GM12892 (cell line): ENCODE measurements at regions not wholly inside any gene's neighbourhood (a gene's known extent, or its start where the extent isn't known, plus 50 kb on each side); places are given as distances from the start of the nearest gene placed in this dataset.
"Not testable (repeated sequence)": the region's sequence is repeated elsewhere in the genome, so short reads cannot be mapped to it uniquely, and the experiment has no call there.

Experiments used
- DNase-seq: peaks from one replicate; pipeline ENCODE4 v3.0.0; 2011; ENCODE audit not compliant: insufficient read length
- FAIRE-seq: peaks from 2 replicates; lab custom pipeline; 2011; peaks lifted over from hg19 to GRCh38; lab: Jason Lieb, UNC
- POLR2A ChIP-seq: IDR thresholded peaks from 2 replicates; pipeline ENCODE4 v1.6.1; 2011; ENCODE audit warnings: low read depth, low read length, control low read depth
- POLR2AphosphoS5 ChIP-seq: IDR thresholded peaks from 2 replicates; pipeline ENCODE4 v1.6.1; 2011; ENCODE audit warnings: low read depth, low read length, control low read depth
- TAF1 ChIP-seq: IDR thresholded peaks from 2 replicates; pipeline ENCODE4 v1.6.1; 2011; ENCODE audit warnings: low read depth, mild to moderate bottlenecking, control low read depth, low read length, borderline replicate concordance

DNA sequence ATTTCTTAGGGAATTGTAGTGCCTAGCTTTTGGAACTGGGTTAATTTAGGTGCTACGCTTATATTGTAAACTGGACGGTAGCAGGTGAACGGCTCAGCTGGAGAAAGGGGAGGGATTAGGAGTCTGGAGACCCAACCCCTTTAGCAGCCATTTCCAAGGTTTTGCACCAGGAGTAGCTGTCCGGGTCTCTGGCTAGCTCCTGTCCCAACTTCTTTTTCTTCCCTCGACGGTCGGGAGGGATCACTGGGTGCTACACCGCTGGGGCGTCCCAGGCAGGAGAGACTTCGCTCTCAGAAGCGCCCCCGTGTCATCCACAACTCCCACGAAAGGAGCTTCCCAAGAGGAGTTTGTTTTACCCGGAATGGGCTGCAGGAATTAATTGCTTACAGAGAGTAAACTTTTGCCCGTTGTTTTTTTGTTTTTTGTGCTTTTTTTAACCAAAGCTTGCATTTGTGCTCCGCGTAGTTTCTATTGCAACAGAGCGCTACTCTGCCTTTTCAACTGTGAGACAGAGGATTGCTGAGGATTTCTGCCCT, 1640.9 kb upstream of the C9orf72 start:
- FAIRE-seq, result no peak
- TF ChIP-seq POLR2A, result no peak
- TF ChIP-seq POLR2AphosphoS5, result no peak
- TF ChIP-seq TAF1, result no peak
- no peak for DNase-seq

DNA sequence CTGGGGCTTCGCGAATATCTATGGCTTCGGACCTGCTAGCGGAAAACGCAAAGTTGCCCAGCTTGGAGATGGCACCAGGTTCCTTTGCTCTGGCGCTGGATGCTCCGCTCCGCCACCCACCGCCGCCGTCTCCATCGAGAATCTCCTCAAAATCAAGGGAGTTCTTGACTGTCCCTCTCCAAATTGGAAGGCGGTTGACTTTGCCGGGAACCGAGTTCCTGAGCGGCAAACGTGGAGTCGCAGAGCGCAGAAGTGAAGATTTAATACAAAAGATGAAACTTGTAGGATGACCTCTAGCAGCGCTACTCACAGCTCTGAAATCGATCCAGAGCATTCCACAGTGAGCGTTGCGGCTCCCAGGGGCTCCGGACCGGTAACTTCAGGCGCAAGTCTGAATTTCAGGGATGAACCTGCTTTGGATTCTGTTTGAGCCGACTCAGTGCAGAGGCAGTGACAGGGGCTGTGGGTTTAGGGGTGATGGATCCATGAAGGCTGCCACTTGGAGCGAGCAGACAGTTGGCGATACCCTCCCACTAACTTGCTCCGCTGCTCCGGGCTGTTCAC, 1641.5 kb upstream of the C9orf72 start:
- DNase-seq, result no peak

DNA sequence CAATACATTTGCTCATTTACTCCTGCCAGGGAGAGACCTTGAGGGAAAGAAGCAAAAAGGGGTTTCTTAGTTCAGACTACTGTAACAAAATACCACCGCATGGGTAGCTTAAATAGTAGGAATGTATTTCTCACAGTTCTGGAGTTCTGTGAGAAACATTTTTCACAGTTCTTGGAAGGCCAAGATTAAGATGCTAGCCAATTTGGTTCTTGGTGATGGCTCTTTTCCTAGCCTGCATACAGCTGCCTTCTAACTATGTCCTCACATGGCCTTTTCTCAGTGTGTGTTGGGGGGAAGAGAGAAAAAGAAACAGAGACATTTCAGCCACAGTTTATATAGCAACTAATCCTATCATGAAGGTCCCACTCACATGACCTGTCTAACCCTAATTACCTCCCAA, 1644.7 kb upstream of the C9orf72 start:
- no peak for DNase-seq
- TF ChIP-seq POLR2A, result no peak
- TF ChIP-seq TAF1, result no peak
- TF ChIP-seq POLR2AphosphoS5, result no peak
- no peak for FAIRE-seq

More for the DNA sequence above, 1641.5 kb upstream of the C9orf72 start:
- TF ChIP-seq POLR2A, result no peak
- TF ChIP-seq POLR2AphosphoS5, result no peak
- TF ChIP-seq TAF1, result no peak
- no peak for FAIRE-seq

DNA sequence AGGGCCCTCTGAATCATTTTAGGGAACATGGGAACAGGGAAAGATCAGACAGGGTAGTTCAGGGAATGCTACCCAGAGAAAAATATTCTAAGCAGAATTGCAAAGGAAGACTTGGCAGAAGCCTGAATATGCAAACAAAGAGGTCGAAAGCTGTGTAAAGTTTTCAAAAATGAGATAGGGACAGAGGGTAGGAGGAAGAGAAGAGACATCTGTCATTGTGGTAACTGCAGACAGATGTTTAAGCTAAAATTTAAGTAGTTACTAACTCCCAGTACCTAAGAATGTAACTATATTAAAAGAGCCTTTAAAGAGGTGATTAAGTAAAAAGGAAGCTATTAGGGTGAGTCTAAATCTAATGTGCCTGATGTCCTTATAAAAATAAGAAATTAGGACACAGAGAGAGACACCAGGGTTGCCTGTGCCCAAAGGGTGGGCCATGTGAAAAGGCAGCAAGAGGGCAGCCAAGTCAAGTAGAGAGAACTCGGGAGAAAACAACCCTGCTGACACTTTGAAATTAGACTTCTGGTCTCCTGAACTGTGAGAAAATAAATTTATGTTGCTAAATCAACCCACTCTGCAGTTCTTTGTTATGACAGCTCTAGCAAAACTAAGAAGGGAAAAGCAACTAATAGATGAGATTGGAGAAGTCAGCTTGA, 1647.4 kb upstream of the C9orf72 start:
- DNase-seq (no peak), FAIRE-seq (no peak)

DNA sequence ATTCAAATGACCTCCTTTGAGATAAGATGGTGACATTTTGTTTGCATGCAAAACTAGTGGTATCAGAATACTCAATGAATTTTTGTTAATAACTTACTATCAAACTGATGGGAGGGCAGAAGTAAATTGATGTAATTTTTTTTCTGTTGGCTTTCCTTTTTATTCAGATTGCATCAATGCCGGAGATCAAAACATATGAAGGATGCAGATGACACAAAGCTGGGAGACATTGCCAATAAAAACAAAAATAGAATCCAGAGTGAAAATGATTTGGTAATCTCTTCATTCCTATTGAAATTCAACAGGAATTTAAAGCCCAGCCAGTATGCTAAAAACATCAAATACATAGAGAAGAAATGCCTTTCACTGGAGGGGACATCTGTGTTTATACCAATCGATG, 1655.3 kb upstream of the C9orf72 start:
- TF ChIP-seq POLR2AphosphoS5 (no peak), POLR2A (no peak), TAF1 (no peak)
- DNase-seq (no peak), FAIRE-seq (no peak)

More for the DNA sequence above, 1647.4 kb upstream of the C9orf72 start:
- no peak for TF ChIP-seq POLR2A
- TF ChIP-seq POLR2AphosphoS5, result no peak
- TF ChIP-seq TAF1, result no peak

DNA sequence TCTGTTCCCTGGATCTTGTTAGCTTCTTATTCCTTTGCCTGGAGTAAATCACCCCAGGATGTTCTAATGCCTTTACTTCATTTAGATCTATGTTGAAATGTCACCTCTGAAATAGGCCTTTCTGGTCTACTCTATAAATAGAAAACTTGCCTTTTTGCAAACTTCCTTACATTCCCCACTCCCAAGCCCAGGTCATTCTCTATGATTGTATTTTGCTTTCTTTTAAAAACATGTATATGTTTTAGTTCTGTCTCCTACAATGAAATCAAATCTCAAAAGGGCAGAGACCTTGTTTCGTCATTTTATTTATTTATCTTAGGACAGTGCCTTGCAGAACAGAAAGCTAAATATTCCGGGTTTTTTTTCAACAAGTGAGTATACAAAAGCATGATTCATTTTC, 1657.7 kb upstream of the C9orf72 start:
- FAIRE-seq (no peak), DNase-seq (no peak)
- TF ChIP-seq POLR2AphosphoS5, result no peak
- no peak for TF ChIP-seq TAF1
- no peak for TF ChIP-seq POLR2A

DNA sequence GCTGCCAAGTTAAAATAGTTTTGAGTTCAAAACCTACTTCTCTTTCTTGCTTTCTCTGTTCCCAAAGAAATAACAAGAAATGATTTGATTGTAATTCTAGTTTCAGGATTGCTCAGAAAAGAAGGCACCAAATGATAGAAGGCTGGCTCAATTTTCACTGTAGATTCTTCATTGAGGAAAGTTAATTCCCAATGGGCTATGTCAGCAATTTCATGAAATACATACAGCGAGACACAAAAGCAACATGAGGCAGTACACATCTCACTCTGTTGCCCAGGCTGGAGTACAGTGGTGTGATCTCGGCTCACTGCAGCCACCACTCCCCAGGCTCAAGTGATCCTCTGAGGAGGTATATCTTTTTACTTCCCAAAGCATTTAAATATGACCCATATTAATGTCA, 1659.9 kb upstream of the C9orf72 start:
- DNase-seq (no peak), FAIRE-seq (no peak)
- TF ChIP-seq POLR2A, result no peak
- no peak for TF ChIP-seq POLR2AphosphoS5
- no peak for TF ChIP-seq TAF1

DNA sequence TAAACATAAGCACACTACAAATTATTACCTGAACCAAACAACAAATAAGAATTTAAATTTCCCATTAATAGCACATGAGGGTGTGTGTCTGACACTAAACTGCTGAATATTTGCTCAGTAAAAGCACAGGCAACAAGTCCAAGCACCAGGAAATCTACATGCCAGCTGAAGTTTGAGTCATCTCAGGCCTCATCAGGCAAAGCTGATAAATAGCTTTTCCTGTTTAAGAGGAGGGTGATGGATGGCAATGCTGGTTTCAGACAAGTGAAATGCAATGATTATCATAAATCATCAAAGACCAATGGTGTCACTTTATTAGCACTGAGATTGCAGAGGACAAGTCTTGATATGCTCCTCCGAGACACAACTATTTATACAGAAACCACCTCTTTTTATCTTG, 1668.0 kb upstream of the C9orf72 start:
- FAIRE-seq (no peak), DNase-seq (no peak)
- TF ChIP-seq POLR2A (no peak), POLR2AphosphoS5 (no peak), TAF1 (no peak)

DNA sequence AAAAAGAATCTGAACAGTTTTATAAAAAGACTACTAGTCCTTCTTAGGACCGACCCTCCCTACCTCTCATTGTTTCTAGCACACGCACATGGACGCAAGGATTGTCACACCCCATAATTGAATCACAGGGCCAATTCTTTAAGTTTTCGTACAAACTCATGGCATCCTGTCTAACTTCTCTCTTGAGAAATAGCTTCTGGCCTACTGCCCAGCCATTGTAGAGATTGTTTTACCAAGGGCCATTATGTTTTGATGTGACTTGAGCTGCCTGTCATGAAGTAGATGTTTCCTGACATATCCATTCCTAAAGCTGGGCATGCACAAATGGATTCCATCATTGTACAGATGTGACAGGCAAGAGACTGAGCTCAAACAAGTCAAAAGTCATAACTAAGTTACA, 1672.1 kb upstream of the C9orf72 start:
- FAIRE-seq (no peak), DNase-seq (no peak)
- TF ChIP-seq TAF1, result no peak
- TF ChIP-seq POLR2A, result no peak
- no peak for TF ChIP-seq POLR2AphosphoS5

DNA sequence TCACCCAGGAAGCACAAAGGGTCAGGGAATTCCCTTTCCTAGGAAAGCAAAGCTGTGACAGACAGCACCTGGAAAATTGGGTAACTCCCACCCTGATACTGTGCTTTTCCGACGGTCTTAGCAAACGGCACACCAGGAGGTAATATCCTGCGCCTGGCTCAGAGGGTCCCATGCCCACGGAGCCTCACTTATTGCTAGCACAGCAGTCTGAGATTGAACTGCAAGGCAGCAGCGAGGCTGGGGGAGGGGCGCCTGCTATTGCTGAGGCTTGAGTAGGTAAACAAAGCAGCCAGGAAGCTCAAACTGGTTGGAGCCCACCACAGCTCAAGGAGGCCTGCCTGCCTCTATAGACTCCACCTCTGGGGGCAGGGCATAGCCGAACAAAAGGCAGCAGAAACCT, 1697.1 kb upstream of the C9orf72 start:
- not testable (repeated sequence) for DNase-seq, FAIRE-seq

DNA sequence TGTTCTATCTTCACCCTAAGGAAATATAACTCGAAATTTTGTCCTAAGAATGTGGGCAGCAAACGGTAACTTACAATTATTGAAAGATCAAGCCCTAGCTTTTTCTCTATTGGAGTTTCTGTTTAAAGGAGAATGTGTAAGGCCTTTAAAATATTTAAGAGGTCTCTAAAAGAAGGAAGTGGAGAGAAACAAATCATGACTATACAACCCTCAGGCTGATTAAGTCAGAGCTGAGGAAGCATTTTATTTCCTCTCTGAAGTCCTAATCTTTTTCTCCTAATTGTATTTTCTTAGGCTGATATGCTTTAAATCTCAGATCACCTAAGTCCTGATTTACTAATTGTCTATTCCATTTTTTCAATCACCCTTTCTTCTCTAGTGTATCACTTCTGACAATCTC, 1708.8 kb upstream of the C9orf72 start:
- no peak for DNase-seq
- TF ChIP-seq TAF1 (no peak), POLR2AphosphoS5 (no peak), POLR2A (no peak)
- FAIRE-seq, result no peak

DNA sequence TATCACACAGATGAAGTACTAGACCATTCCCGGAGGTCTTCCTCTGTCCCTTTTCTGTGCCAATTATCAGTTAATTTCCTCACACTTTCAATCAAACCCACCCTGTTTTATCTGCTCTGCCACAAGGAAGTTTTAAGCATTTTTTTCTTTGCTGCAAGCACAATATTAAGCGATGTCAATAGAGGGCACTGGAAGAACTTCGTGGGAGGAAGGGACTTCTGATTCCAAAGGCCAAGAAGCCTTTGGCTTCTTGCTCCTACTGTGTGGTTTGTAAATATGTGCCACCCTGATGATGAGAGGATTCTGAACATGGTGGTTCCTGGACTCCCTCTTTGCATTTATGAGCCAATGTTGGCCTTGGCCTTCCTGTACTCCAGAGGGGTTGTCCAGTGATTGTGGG, 1712.5 kb upstream of the C9orf72 start:
- DNase-seq (no peak), FAIRE-seq (no peak)
- TF ChIP-seq TAF1 (no peak), POLR2AphosphoS5 (no peak), POLR2A (no peak)

DNA sequence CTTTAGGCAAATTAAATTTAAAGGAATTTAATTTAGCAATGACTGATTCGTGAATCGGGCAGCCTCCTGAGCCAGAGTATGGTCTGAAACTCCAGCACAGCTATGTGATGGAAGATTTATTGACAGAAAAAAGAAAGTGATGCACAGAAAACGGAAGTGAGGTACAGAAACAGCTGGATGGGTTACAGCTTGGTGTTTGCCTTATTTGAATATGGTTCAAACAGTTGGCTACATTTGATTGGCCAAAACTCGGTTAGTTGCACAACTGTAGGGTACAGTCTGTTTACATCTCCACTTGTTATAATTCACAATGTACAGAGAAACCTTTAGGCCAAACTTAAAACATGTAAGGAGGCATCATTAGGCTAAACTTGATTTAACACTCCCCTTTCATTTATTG, 1716.1 kb upstream of the C9orf72 start:
- TF ChIP-seq POLR2A (no peak), TAF1 (no peak), POLR2AphosphoS5 (no peak)
- FAIRE-seq (no peak), DNase-seq (no peak)
